ENCODE measurements at regions not wholly inside any gene's neighbourhood (a gene's known extent, or its start where the extent isn't known, plus 50 kb on each side); places are given as distances from the start of the nearest gene placed in this dataset. TPM values are rescaled to one million over a fixed set of nuclear protein-coding genes. Genes with fewer than 3 reads are reported as not detected.

Small RNA genes lying in the stretch of these regions (small RNA-seq; reads per million reads assigned to genes)
- not detected for gene RNU6-1235P
